Smooth muscle cell (in vitro differentiated cells): ENCODE measurements at regions not wholly inside any gene's neighbourhood (a gene's known extent, or its start where the extent isn't known, plus 50 kb on each side); places are given as distances from the start of the nearest gene placed in this dataset.
"Not testable (repeated sequence)": the region's sequence is repeated elsewhere in the genome, so short reads cannot be mapped to it uniquely, and the experiment has no call there.

Experiments used
- DNase-seq: peaks from one replicate; lab custom pipeline; 2025; ENCODE audit not compliant: unreplicated experiment; lab: John Stamatoyannopoulos, UW
- H2AFZ ChIP-seq: fragments of 200-600 bp; sonication (generic); 2 replicates; pipeline ENCODE4 v1.6.0; 2016; ENCODE audit warnings: antibody characterized with exemption, low read depth, mild to moderate bottlenecking
- H3F3A ChIP-seq: fragments of 200-600 bp; sonication (generic); 2 replicates; pipeline ENCODE4 v1.6.0; 2017; ENCODE audit warnings: antibody characterized with exemption, low read depth
- H3K27ac ChIP-seq: fragments of 200-600 bp; sonication (generic); 2 replicates; pipeline ENCODE4 v1.5.1; 2016; ENCODE audit warnings: low read depth, mild to moderate bottlenecking
- H3K27me3 ChIP-seq: fragments of 200-600 bp; sonication (generic); 2 replicates; pipeline ENCODE4 v1.6.1; 2016; ENCODE audit warnings: low read depth, mild to moderate bottlenecking
- H3K36me3 ChIP-seq: fragments of 200-600 bp; sonication (generic); 2 replicates; pipeline ENCODE4 v1.5.1; 2016; ENCODE audit warnings: low read depth
- H3K4me1 ChIP-seq: fragments of 200-600 bp; sonication (generic); 2 replicates; pipeline ENCODE4 v1.5.1; 2016; ENCODE audit warnings: low read depth
- H3K4me2 ChIP-seq: fragments of 200-600 bp; sonication (generic); 2 replicates; pipeline ENCODE4 v1.6.0; 2016; ENCODE audit warnings: mild to moderate bottlenecking
- H3K4me3 ChIP-seq: fragments of 200-600 bp; sonication (generic); 2 replicates; pipeline ENCODE4 v1.5.1; 2016; ENCODE audit warnings: mild to moderate bottlenecking
- H3K79me2 ChIP-seq: fragments of 200-600 bp; sonication (generic); 2 replicates; pipeline ENCODE4 v1.6.0; 2016; ENCODE audit warnings: low read depth, mild to moderate bottlenecking
- H3K9ac ChIP-seq: fragments of 200-600 bp; sonication (generic); 2 replicates; pipeline ENCODE4 v1.6.0; 2016; ENCODE audit warnings: low read depth
- H3K9me3 ChIP-seq: fragments of 200-600 bp; sonication (generic); replicated peaks from 2 replicates; pipeline ENCODE4 v1.5.1; 2016; ENCODE audit warnings: low read depth
- H4K20me1 ChIP-seq: fragments of 200-600 bp; sonication (generic); 2 replicates; pipeline ENCODE4 v1.6.0; 2016; ENCODE audit warnings: low read depth
- CTCF ChIP-seq: fragments of 200-600 bp; sonication (generic); IDR thresholded peaks from 2 replicates; pipeline ENCODE4 v1.5.1; 2017; ENCODE audit warnings: borderline replicate concordance, mild to moderate bottlenecking, antibody characterized with exemption; ENCODE audit not compliant: insufficient read depth, poor library complexity, severe bottlenecking
- WGBS: methylation state at CpG from one replicate; pipeline ENCODE4 v1.1.7; 2016; ENCODE audit warnings: low lambda C conversion rate; 5-methylcytosine and 5-hydroxymethylcytosine counted together

GRCh38 chr7:145784809-145785780 lies 331.5 kb upstream of the CNTNAP2 start:
- no peaks in the 10 kb centered on the region for H3F3A ChIP-seq
- H3K27ac ChIP-seq = no peak overlapping the region
- no peak overlapping the region for H3K4me3 ChIP-seq
- H3K9me3 ChIP-seq = no peaks in the 10 kb centered on the region
- TF ChIP-seq CTCF = no peak
- DNase-seq = no peak
- H4K20me1 ChIP-seq = no peaks in the 10 kb centered on the region
- H3K79me2 ChIP-seq = no peaks in the 10 kb centered on the region
- H3K4me1 ChIP-seq = no peaks in the 10 kb centered on the region
- H3K9ac ChIP-seq = no peak overlapping the region
- H3K27me3 ChIP-seq = no peaks in the 10 kb centered on the region
- 93% methylated on average over 20 of the region's 20 CpGs for WGBS
- H3K36me3 ChIP-seq = no peaks in the 10 kb centered on the region
- H2AFZ ChIP-seq = no peak overlapping the region
- no peak overlapping the region for H3K4me2 ChIP-seq

GRCh38 chr7:145781388-145781787 lies 335.2 kb upstream of the CNTNAP2 start:
- DNase-seq, H3K27ac ChIP-seq, H3K36me3 ChIP-seq, H3K9ac ChIP-seq, H4K20me1 ChIP-seq, H3K9me3 ChIP-seq, H3K4me3 ChIP-seq, H3K4me2 ChIP-seq, H3F3A ChIP-seq, H3K27me3 ChIP-seq, H3K79me2 ChIP-seq, H2AFZ ChIP-seq, H3K4me1 ChIP-seq: not testable (repeated sequence)
- 65% methylated on average over 2 of the region's 2 CpGs for WGBS

GRCh38 chr7:145779140-145779539 lies 337.5 kb upstream of the CNTNAP2 start:
- no peak for TF ChIP-seq CTCF
- DNase-seq = no peak
- no peaks in the 10 kb centered on the region for H3K9me3 ChIP-seq

GRCh38 chr7:145774777-145775176 lies 341.8 kb upstream of the CNTNAP2 start:
- 89% methylated on average over 2 of the region's 2 CpGs for WGBS
- TF ChIP-seq CTCF = no peak
- H3K79me2 ChIP-seq = no peaks in the 10 kb centered on the region
- H3K27me3 ChIP-seq = no peaks in the 10 kb centered on the region
- no peak overlapping the region for H3K9ac ChIP-seq
- no peaks in the 10 kb centered on the region for H3F3A ChIP-seq
- H4K20me1 ChIP-seq = no peaks in the 10 kb centered on the region
- H3K4me2 ChIP-seq = no peak overlapping the region
- no peak for DNase-seq
- no peak overlapping the region for H3K27ac ChIP-seq
- H3K4me1 ChIP-seq = no peaks in the 10 kb centered on the region
- H3K4me3 ChIP-seq = no peak overlapping the region
- H2AFZ ChIP-seq = no peak overlapping the region
- no peaks in the 10 kb centered on the region for H3K36me3 ChIP-seq
- no peaks in the 10 kb centered on the region for H3K9me3 ChIP-seq

More at GRCh38 chr7:145779140-145779539, 337.5 kb upstream of the CNTNAP2 start:
- 89% methylated on average over 2 of the region's 2 CpGs for WGBS
- no peaks in the 10 kb centered on the region for H3K4me1 ChIP-seq
- no peaks in the 10 kb centered on the region for H4K20me1 ChIP-seq
- no peak overlapping the region for H3K4me3 ChIP-seq
- H3K27ac ChIP-seq = no peak overlapping the region
- no peak overlapping the region for H3K9ac ChIP-seq
- H3K36me3 ChIP-seq = no peaks in the 10 kb centered on the region
- no peaks in the 10 kb centered on the region for H3F3A ChIP-seq
- H3K79me2 ChIP-seq = no peaks in the 10 kb centered on the region
- H3K4me2 ChIP-seq = no peak overlapping the region
- H3K27me3 ChIP-seq = no peaks in the 10 kb centered on the region
- no peak overlapping the region for H2AFZ ChIP-seq
